Transverse colon (tissue), 4 donors: ENCODE measurements at regions not wholly inside any gene's neighbourhood (a gene's known extent, or its start where the extent isn't known, plus 50 kb on each side); places are given as distances from the start of the nearest gene placed in this dataset.

ENCODE experiments used
- DNase-seq: peaks from one replicate; pipeline ENCODE4 v3.0.0-alpha.2; 2019
- H3K27ac ChIP-seq, 4 donors: fragments of 200-600 bp; sonication (generic); 2 replicates each; pipeline ENCODE4 v1.5.1; 2016 to 2018; ENCODE audit warnings: inconsistent platforms in 4 of 4
- H3K27me3 ChIP-seq: fragments of 200-600 bp; sonication (generic); 2 replicates; pipeline ENCODE4 v1.5.1; 2017; ENCODE audit warnings: inconsistent platforms
- H3K36me3 ChIP-seq, 4 donors: fragments of 200-600 bp; sonication (generic); 2 replicates each; pipeline ENCODE4 v1.5.1; 2017 to 2019; ENCODE audit warnings: inconsistent platforms in 4 of 4
- H3K4me1 ChIP-seq, 4 donors: fragments of 200-600 bp; sonication (generic); 2 replicates each; pipeline ENCODE4 v1.5.1; 2017 to 2020; ENCODE audit warnings: inconsistent platforms in 4 of 4
- H3K4me3 ChIP-seq, 4 donors: fragments of 200-600 bp; sonication (generic); 1 replicate in 1 of 4; 2 replicates in 3 of 4; pipeline versions ENCODE4 v1.5.1 to v1.6.1; 2017 to 2019; ENCODE audit warnings: inconsistent platforms in 4 of 4
- H3K9me3 ChIP-seq, 2 donors: fragments of 200-600 bp; sonication (generic); 2 replicates each; pipeline ENCODE4 v1.5.1; 2017 to 2019; ENCODE audit warnings: inconsistent platforms in 2 of 2
- EP300 ChIP-seq: sonication (generic); formaldehyde crosslinking; IDR thresholded peaks from one replicate; pipeline ENCODE4 v1.6.1; 2017; ENCODE audit warnings: antibody characterized with exemption, low read depth
- POLR2A ChIP-seq: fragments of 450-650 bp; IDR thresholded peaks from one replicate; pipeline ENCODE4 v1.6.1; 2016; ENCODE audit warnings: antibody characterized with exemption, mild to moderate bottlenecking, moderate library complexity
- POLR2AphosphoS5 ChIP-seq, 3 donors: sonication (generic); formaldehyde crosslinking; IDR thresholded peaks; one replicate each; pipeline ENCODE4 v1.6.1; 2016; ENCODE audit warnings: antibody characterized with exemption in 3 of 3
- WGBS, 2 donors: methylation state at CpG; one replicate each; pipeline ENCODE4 v1.1.5; 2018; ENCODE audit warnings: low coverage in 1 of 2; 5-methylcytosine and 5-hydroxymethylcytosine counted together
- in situ Hi-C, 4 donors: fragments of 200-750 bp; cut with MboI; loops; one replicate each; pipeline versions ENCODE4 v1.15.0 to v1.15.1; 2017; ENCODE audit warnings: low sequenced_read_pairs in 3 of 4, low pct_ligation_motif_present in 1 of 4, low pct_unique_long_range_greater_than_20kb in 1 of 4
- intact Hi-C: fragments of 100-400 bp; cut with DNase I; formaldehyde crosslinking; loops from one replicate; pipeline ENCODE4 v1.15.1; 2023; ENCODE audit warnings: low total_unique reads
- TF ChIP-seq, protein P1 (sequence below), 5 experiments: fragments of 200-600 bp in 3 of 5; fragments of 450-650 bp in 2 of 5; sonication (generic) in 3 of 5; IDR thresholded peaks; 1 replicate in 2 of 5; 2 replicates in 3 of 5; pipeline ENCODE4 v1.5.1; 2016 to 2017; ENCODE audit warnings: antibody characterized with exemption in 5 of 5, inconsistent platforms in 3 of 5, mild to moderate bottlenecking in 2 of 5, moderate library complexity in 1 of 5

GRCh38 chr2:41483226-41483625, 564.6 kb upstream of the PKDCC start:
- in situ Hi-C loops (no loop called here), intact Hi-C loops (no loop called here)
- TF ChIP-seq, protein P1, sequence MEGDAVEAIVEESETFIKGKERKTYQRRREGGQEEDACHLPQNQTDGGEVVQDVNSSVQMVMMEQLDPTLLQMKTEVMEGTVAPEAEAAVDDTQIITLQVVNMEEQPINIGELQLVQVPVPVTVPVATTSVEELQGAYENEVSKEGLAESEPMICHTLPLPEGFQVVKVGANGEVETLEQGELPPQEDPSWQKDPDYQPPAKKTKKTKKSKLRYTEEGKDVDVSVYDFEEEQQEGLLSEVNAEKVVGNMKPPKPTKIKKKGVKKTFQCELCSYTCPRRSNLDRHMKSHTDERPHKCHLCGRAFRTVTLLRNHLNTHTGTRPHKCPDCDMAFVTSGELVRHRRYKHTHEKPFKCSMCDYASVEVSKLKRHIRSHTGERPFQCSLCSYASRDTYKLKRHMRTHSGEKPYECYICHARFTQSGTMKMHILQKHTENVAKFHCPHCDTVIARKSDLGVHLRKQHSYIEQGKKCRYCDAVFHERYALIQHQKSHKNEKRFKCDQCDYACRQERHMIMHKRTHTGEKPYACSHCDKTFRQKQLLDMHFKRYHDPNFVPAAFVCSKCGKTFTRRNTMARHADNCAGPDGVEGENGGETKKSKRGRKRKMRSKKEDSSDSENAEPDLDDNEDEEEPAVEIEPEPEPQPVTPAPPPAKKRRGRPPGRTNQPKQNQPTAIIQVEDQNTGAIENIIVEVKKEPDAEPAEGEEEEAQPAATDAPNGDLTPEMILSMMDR (IDR thresholded peaks at IDR 0.05) = no peak
- TF ChIP-seq POLR2AphosphoS5 (IDR thresholded peaks at IDR 0.05) (no peak), POLR2A (no peak), EP300 (no peak)
- 72 to 80% methylated on average over 2 of the region's 2 CpGs for WGBS, 2 donors
- H3K27me3 ChIP-seq = no peaks in the 10 kb centered on the region
- H3K27ac ChIP-seq = no peak overlapping the region
- no peaks in the 10 kb centered on the region for H3K4me1 ChIP-seq
- DNase-seq = no peak
- no peaks in the 10 kb centered on the region for H3K36me3 ChIP-seq
- peaks cover 0 to 4% of the 10 kb centered on the region in 2 donors for H3K9me3 ChIP-seq
- no peak overlapping the region for H3K4me3 ChIP-seq

DNA sequence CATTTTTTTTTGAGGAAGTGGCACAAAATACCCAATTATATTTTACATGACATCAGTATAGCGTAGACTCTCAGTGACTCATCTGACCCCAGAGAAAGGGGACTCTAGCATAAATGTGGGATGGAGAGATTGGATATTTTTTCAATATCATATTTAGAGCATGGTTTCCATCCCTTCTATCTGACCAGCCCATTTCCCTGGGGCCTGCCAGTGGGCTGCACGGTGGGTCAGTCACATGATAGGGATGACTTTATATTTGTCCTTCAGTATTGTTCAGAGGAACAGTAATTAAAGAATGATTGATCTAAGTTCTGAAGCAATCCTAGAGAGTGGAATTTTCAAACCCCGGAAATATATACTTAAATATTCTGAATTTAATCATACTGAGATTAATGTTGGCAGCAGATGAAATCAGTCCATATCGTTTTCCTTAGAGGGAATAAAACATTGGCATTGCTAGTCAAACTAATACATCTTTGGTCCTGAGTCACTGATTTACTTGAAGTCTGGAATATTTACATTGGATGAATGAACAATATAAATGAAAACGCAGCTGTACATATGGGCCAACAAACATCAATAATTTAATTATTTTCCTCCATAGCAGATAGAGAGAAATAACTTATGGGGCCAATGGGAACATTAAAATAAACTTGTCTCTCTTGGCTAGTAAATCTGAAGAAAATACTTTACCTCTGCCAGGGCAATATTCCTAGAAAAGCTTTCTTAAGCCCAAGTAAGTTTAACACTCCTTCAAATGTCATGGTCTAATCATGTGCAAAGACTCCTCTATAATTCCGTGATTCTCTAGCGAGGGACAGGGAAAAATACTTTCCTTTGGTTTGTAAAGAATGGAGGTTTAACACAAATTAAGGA, 563.6 kb upstream of the PKDCC start:
- Histone ChIP-seq H3K27ac (no peak overlapping the region), H3K4me1 (no peaks in the 10 kb centered on the region), H3K4me3 (no peak overlapping the region), H3K27me3 (no peaks in the 10 kb centered on the region), H3K9me3 (peaks cover 0 to 4% of the 10 kb centered on the region in 2 donors), H3K36me3 (no peaks in the 10 kb centered on the region)
- TF ChIP-seq, protein P1 (IDR thresholded peaks at IDR 0.05) = no peak
- TF ChIP-seq POLR2AphosphoS5 (IDR thresholded peaks at IDR 0.05) = no peak
- no peak for TF ChIP-seq EP300
- no peak for TF ChIP-seq POLR2A
- in situ Hi-C loops = no loop called here
- WGBS, 2 donors = 62 to 83% methylated on average over 7 of the region's 7 CpGs
- intact Hi-C loops = no loop called here
- DNase-seq = no peak

GRCh38 chr2:41484858-41485234, 563.0 kb upstream of the PKDCC start:
- no peaks in the 10 kb centered on the region for H3K4me1 ChIP-seq
- H3K9me3 ChIP-seq = peaks cover 0 to 4% of the 10 kb centered on the region in 2 donors
- intact Hi-C loops = no loop called here
- in situ Hi-C loops = no loop called here
- H3K4me3 ChIP-seq = no peak overlapping the region
- TF ChIP-seq EP300 (no peak), POLR2A (no peak), POLR2AphosphoS5 (IDR thresholded peaks at IDR 0.05) (no peak)
- TF ChIP-seq, protein P1 (IDR thresholded peaks at IDR 0.05) = no peak
- H3K36me3 ChIP-seq = no peaks in the 10 kb centered on the region
- DNase-seq = no peak
- H3K27ac ChIP-seq = no peak overlapping the region
- no peaks in the 10 kb centered on the region for H3K27me3 ChIP-seq

DNA sequence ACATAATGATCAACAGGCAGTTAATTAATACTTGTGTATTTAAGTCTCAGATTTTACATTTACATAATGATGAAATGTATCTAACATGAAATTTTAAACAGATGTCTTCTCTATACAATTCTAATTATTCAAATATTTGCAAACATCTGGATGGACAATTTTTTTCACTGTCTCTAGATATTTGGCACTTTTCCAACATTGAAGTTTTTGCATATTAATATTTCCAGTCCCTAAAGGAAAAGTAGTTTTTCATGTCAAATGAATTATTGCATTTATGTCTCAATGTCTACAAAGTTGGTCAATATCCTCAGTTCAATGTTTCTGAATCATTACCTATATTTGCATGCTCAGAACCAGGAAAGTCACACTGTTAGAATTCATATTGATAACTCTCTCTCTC, 560.9 kb upstream of the PKDCC start:
- intact Hi-C loops = no loop called here

More for the DNA sequence above, 560.9 kb upstream of the PKDCC start:
- Histone ChIP-seq H3K9me3 (peaks cover 0 to 4% of the 10 kb centered on the region in 2 donors), H3K27ac (no peak overlapping the region), H3K4me1 (no peaks in the 10 kb centered on the region), H3K36me3 (no peaks in the 10 kb centered on the region), H3K27me3 (no peaks in the 10 kb centered on the region), H3K4me3 (no peak overlapping the region)
- in situ Hi-C loops = no loop called here
- no peak for DNase-seq
- TF ChIP-seq EP300 (no peak), POLR2AphosphoS5 (IDR thresholded peaks at IDR 0.05) (no peak), POLR2A (no peak)
- TF ChIP-seq, protein P1 (IDR thresholded peaks at IDR 0.05) = no peak
